Non-pigmented ciliary epithelial cell (primary cell): ENCODE measurements at regions not wholly inside any gene's neighbourhood (a gene's known extent, or its start where the extent isn't known, plus 50 kb on each side); places are given as distances from the start of the nearest gene placed in this dataset.

Experiments used
- DNase-seq: peaks from one replicate; pipeline ENCODE4 v3.0.0-alpha.2; 2010; ENCODE audit warnings: low read depth

DNA sequence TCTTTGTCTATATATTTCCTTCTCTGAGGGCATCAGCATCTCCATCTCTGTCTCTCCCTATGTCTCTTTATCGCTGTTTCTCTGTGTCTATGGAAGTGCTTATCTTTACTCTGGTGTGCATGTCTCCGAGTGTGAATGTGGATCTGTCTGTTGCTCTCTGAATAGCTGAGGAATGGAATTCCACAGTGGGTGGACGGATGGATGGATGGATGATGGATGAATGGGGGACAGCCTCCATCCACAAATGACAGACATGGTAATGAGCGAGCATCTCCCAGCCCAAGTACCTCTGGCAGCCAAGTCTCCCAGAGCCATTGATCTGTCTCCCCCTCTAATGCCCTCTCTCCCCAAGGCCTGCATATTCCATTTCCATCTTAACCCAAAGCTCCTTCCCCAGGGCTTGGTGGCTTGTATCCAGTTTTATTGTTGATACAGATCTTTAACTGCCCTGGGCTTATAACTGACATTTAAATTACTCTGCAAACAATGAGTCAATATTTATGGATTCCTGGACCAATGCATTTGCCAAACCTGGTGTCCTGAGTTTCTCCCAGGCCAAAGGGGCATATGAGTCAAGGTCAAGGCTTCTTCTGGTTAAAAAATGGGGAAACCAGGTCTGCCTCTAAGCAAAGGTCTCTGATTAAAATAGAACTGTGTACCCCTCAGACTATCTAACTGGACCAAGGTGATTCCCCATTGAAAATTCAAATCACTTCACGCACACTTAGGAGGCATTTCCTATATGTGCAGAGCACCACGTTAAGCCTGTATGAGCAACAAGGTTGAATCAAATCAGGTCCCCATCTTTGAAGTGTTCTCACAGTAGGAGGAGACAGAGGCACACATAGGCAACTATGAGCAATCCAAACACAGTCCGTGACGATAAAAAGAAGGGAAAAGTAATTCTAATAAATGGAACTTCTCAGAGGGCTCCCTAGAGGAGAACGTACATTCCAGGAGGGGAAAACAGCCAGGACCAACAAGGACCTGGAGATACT lies 109.9 kb downstream of the TLE3 start:
- no peak for DNase-seq

DNA sequence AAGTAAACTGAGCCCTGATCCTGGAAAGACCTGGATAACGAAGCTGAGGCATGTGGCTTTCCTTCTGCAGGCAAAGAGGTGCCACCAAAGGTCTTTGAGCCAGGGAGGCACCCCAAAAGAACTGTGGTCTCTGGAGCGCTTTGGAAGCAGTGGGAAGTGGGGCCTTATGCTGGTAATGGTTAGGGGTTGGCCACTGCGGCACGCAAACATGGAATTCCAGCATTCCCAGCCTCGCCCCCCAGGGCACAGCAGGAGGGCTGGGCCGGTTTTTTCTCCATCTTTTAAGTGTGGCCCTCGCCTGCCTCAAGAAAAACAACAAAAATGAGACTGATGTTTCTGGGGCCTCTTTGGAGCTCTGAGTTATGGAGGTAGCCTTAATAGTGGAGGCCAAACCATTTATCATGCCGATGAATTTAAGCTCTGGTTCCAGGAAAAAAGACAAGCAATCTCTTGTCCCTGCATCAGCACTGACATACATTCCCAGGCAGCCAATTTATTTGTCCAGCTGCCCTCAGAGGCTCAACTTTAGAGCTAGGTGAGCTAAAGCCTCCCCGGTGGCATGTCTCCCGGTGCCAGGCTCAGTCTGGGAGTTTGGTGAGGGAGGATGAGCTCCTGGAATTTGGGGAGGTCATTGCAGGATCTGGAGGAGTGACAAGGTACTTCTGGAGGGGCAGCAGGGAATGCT lies 109.0 kb downstream of the TLE3 start:
- DNase-seq, result no peak

GRCh38 chr15:69990566-69991421 lies 106.9 kb downstream of the TLE3 start:
- DNase-seq, result no peak

DNA sequence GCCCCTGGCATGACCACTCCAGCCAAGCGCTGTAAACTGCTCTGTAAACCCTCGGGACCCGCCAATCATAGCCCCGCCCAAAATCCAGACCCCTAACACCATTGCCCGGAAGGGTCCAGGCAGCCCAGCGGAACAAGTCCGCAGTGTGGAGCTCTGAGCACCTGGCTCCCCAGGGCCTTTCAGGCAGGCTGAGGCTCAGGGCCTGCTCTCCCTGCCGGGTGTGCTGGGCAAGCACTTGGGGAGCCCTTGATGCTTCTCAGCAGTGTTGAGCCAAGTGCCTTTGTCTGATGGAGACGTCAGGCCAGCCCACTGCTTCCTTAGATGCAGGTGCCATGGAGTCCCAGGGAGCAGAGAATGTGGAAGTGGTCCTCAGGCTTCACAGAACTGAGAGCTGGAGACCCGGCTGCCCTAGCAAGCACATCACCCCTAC lies 106.2 kb downstream of the TLE3 start:
- no peak for DNase-seq

- no peak for DNase-seq
Measured at GRCh38 chr15:69992348-69992747, 105.4 kb downstream of the TLE3 start.

GRCh38 chr15:69994429-69995205 lies 103.1 kb downstream of the TLE3 start:
- no peak for DNase-seq

- DNase-seq, result no peak
Measured at GRCh38 chr15:69996321-69997160, 101.2 kb downstream of the TLE3 start.

- no peak for DNase-seq
Measured at GRCh38 chr15:69997161-69997485, 100.6 kb downstream of the TLE3 start.
